Naive thymus-derived CD8-positive, alpha-beta T cell (primary cell): ENCODE measurements at regions not wholly inside any gene's neighbourhood (a gene's known extent, or its start where the extent isn't known, plus 50 kb on each side); places are given as distances from the start of the nearest gene placed in this dataset.
"Not testable (repeated sequence)": the region's sequence is repeated elsewhere in the genome, so short reads cannot be mapped to it uniquely, and the experiment has no call there.

ENCODE experiments used
- ATAC-seq, 2 donors: fragments of 150-1000 bp; cut with Tn5 transposase in 1 of 2; sonication (Bioruptor Pico), chemical (Tn5 transposase) in 1 of 2; 1 replicate in 1 of 2; 2 replicates in 1 of 2; pipeline ENCODE4 v1.10.0; 2021; ENCODE audit warnings: mild to moderate bottlenecking in 2 of 2, moderate library complexity in 2 of 2
- POLR2A ChIA-PET: fragments of 350-600 bp; sonication (Branson Sonifier 250); formaldehyde crosslinking; loops from one replicate; lab custom pipeline; 2021; ENCODE audit warnings: antibody characterized with exemption; lab: Charles Lee
- DNase-seq, 10 donors: peaks; one replicate each; pipeline versions ENCODE4 v3.0.0 to v3.0.0-alpha.2; 2020 to 2022
- H3K27ac Mint-ChIP-seq, 10 donors: one replicate each; pipeline ENCODE4 v1.8.0; 2020 to 2022; ENCODE audit warnings: mild to moderate bottlenecking in 10 of 10, mixed read lengths in 10 of 10, moderate library complexity in 4 of 10, inconsistent platforms in 1 of 10
- H3K27me3 Mint-ChIP-seq, 5 donors: one replicate each; pipeline ENCODE4 v1.8.0; 2021 to 2022; ENCODE audit warnings: mixed read lengths in 5 of 5
- H3K36me3 Mint-ChIP-seq, 3 donors: one replicate each; pipeline ENCODE4 v1.8.0; 2020 to 2022; ENCODE audit warnings: mixed read lengths in 3 of 3, mild to moderate bottlenecking in 2 of 3, inconsistent platforms in 1 of 3
- H3K4me1 Mint-ChIP-seq, 4 donors: one replicate each; pipeline ENCODE4 v1.8.0; 2021 to 2022; ENCODE audit warnings: mixed read lengths in 4 of 4
- H3K4me3 Mint-ChIP-seq, 10 donors: one replicate each; pipeline ENCODE4 v1.8.0; 2020 to 2022; ENCODE audit warnings: mild to moderate bottlenecking in 10 of 10, mixed read lengths in 10 of 10, moderate library complexity in 6 of 10, inconsistent platforms in 1 of 10
- H3K9me3 Mint-ChIP-seq, 9 donors: one replicate each; pipeline ENCODE4 v1.8.0; 2020 to 2022; ENCODE audit warnings: mixed read lengths in 9 of 9, mild to moderate bottlenecking in 3 of 9, inconsistent platforms in 1 of 9, moderate library complexity in 1 of 9

GRCh38 chr21:19018529-19018928, 614.9 kb upstream of the TMPRSS15 start:
- Mint-ChIP-seq H3K4me3 (no peak overlapping the region), H3K27me3 (no peaks in the 10 kb centered on the region), H3K36me3 (no peaks in the 10 kb centered on the region), H3K4me1 (no peaks in the 10 kb centered on the region), H3K9me3 (peaks cover 0 to 9% (median 4%) of the 10 kb centered on the region in 9 donors), H3K27ac (no peak overlapping the region)
- ATAC-seq = no peak
- POLR2A ChIA-PET = no interaction called here
- no peak for DNase-seq

DNA sequence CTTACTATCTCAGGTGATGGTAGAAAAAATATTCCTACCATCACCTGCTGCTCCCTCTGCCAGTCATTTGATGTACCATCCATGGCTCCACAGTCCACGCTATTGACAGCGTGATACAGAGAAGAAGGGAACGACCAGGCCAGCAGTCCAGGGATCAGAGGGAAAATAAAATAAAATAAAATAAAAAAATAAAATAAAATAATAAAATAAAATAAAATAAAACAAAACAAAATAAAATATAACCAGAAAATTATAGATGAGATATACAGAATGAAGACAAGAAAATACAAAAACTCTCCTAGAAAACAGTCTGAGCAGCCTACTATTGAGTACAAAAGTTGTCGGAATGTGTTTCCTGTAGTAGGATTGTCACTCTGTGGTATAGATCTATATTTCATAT, 619.4 kb upstream of the TMPRSS15 start:
- H3K27me3 Mint-ChIP-seq = no peaks in the 10 kb centered on the region
- peaks cover 1 to 10% (median 6%) of the 10 kb centered on the region in 9 donors for H3K9me3 Mint-ChIP-seq
- H3K4me3 Mint-ChIP-seq = no peak overlapping the region
- DNase-seq = no peak
- H3K36me3 Mint-ChIP-seq = no peaks in the 10 kb centered on the region
- POLR2A ChIA-PET = no interaction called here
- H3K27ac Mint-ChIP-seq = no peak overlapping the region
- no peak for ATAC-seq
- H3K4me1 Mint-ChIP-seq = no peaks in the 10 kb centered on the region

- H3K9me3 Mint-ChIP-seq = peaks cover 0 to 11% (median 4%) of the 10 kb centered on the region in 9 donors
- no peak overlapping the region for H3K27ac Mint-ChIP-seq
- no peaks in the 10 kb centered on the region for H3K36me3 Mint-ChIP-seq
- no peak for ATAC-seq
- H3K4me3 Mint-ChIP-seq = no peak overlapping the region
- no peaks in the 10 kb centered on the region for H3K4me1 Mint-ChIP-seq
- no peak for DNase-seq
- POLR2A ChIA-PET = no interaction called here
- no peaks in the 10 kb centered on the region for H3K27me3 Mint-ChIP-seq
These were observed 623.3 kb upstream of the TMPRSS15 start for GRCh38 chr21:19026911-19027310.

DNA sequence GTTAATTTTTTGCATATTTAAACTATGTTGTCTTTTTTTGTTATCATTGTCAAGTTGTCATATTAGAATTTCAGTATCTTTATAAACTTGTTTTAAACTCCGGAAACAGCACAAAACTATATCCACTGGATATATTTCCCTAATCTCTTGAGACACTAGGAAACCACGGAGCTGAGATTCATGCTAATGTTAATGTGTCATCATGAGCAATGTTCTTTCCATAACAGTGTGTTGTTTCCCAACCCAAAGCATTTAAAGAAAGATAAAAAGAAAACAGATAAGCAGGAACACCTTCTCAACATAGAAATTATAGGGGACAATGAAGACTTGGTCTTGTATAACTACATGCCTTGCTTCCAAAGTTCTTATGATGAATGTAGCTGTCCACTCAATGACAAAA, 626.2 kb upstream of the TMPRSS15 start:
- Mint-ChIP-seq H3K27ac (no peak overlapping the region), H3K4me3 (no peak overlapping the region), H3K36me3 (no peaks in the 10 kb centered on the region), H3K4me1 (no peaks in the 10 kb centered on the region), H3K9me3 (peaks cover 0 to 26% (median 9%) of the 10 kb centered on the region in 9 donors), H3K27me3 (no peaks in the 10 kb centered on the region)
- POLR2A ChIA-PET = no interaction called here
- DNase-seq (no peak), ATAC-seq (no peak)

DNA sequence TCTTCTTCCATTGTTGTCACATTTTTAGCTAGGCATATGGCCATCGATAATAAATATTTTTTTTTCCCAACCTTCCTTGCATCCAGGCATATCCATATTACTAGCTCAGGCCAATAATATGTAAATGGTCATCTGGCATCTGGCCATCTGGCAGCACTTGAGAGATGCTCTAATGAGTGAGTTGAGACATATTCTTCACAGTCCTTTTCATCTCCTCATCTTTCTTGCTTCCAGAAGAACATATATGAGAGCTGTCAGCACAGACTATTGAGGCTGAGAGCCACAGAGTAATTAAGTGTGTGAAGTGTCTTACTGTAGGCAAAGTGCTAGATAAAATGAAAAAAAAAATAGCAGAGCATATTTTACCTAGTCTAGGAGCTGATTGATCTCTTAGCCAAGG, 628.4 kb upstream of the TMPRSS15 start:
- no peak for DNase-seq
- no peaks in the 10 kb centered on the region for H3K4me1 Mint-ChIP-seq
- ATAC-seq = no peak
- H3K4me3 Mint-ChIP-seq = no peak overlapping the region
- peaks cover 0 to 26% (median 6%) of the 10 kb centered on the region in 9 donors for H3K9me3 Mint-ChIP-seq
- POLR2A ChIA-PET = no interaction called here
- H3K27ac Mint-ChIP-seq = no peak overlapping the region
- H3K27me3 Mint-ChIP-seq = no peaks in the 10 kb centered on the region
- H3K36me3 Mint-ChIP-seq = no peaks in the 10 kb centered on the region

GRCh38 chr21:19034041-19034440, 630.5 kb upstream of the TMPRSS15 start:
- POLR2A ChIA-PET = no interaction called here
- Mint-ChIP-seq H3K27me3 (no peaks in the 10 kb centered on the region), H3K4me3 (no peak overlapping the region), H3K4me1 (no peaks in the 10 kb centered on the region), H3K27ac (no peak overlapping the region), H3K36me3 (no peaks in the 10 kb centered on the region), H3K9me3 (peaks cover 0 to 16% (median 12%) of the 10 kb centered on the region in 9 donors)
- ATAC-seq (no peak), DNase-seq (no peak)

DNA sequence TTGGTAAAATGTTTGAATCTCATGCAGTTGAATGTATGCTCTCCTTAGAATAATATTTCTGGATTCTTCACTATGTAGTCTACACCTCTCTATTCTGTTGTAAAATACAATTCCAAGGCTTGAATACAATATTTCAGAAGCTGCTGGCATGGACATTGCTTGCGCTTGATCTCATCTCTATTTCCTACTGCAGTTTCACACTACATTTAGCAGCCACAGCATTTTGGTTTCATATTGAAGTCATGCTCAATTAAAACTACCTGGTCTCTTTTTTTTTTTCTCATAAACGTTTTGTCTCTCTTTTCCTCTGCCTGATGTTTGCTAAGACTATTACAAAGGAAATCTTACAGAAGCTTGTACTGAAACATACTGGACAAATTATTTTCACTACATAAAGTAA, 631.0 kb upstream of the TMPRSS15 start:
- DNase-seq (no peak), ATAC-seq (no peak)
- Mint-ChIP-seq H3K27ac (no peak overlapping the region), H3K36me3 (no peaks in the 10 kb centered on the region), H3K27me3 (no peaks in the 10 kb centered on the region), H3K4me1 (no peaks in the 10 kb centered on the region), H3K9me3 (peaks cover 0 to 15% (median 12%) of the 10 kb centered on the region in 9 donors), H3K4me3 (no peak overlapping the region)
- POLR2A ChIA-PET = no interaction called here

DNA sequence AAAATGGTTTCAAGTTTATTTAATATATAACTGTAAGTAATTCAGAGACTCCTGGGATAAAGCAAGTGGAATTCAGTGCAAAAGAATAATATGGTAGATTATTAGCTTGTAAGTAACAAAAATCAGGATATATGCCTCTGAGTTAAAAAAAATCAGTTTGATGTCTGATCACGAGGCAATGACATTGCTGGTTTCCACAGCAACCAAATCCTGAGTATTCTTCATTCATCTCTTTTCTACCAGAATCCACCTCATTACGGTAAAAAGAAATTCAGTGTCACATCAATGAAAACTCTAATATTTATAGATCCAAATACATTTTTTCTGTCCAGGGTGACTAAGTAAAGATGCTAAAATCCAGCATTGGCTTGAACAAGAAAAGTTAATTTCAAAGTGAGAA, 642.3 kb upstream of the TMPRSS15 start:
- no peak overlapping the region for H3K4me3 Mint-ChIP-seq

DNA sequence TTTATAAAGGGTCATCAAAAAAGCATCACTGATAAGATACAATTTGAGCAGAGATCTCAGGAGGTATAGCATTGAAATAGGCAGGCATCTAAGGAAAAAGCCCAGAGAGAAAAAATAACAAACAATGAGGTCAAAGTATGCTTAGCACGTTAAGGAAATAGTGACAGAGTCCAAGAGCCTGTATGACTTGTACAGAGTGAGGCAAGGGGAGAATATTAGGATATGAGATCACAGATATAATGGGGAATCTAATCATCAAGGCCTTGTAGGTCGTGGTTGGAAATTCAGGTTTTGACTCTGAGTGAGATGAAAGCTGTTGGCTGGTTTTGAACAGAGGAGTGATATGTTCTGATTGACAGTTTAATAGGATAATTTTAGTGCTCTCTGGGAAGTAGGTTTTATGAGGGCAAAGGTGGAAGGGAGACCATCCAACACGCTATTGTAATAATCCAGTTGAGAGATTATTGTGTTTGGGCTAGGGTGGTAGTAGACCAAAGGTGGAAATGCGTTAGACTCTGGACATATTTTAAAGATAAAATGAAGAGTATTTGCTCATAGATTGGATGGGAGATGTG, 644.6 kb upstream of the TMPRSS15 start:
- no peak for DNase-seq
- Mint-ChIP-seq H3K27me3 (no peaks in the 10 kb centered on the region), H3K4me3 (no peak overlapping the region), H3K9me3 (peaks cover 0 to 31% (median 4%) of the 10 kb centered on the region in 9 donors), H3K4me1 (no peaks in the 10 kb centered on the region), H3K36me3 (no peaks in the 10 kb centered on the region), H3K27ac (no peak overlapping the region)
- POLR2A ChIA-PET = no interaction called here
- no peak for ATAC-seq

More for the DNA sequence above, 642.3 kb upstream of the TMPRSS15 start:
- POLR2A ChIA-PET = no interaction called here
- Mint-ChIP-seq H3K4me1 (no peaks in the 10 kb centered on the region), H3K9me3 (peaks cover 0 to 25% (median 8%) of the 10 kb centered on the region in 9 donors), H3K27ac (no peak overlapping the region), H3K27me3 (no peaks in the 10 kb centered on the region), H3K36me3 (no peaks in the 10 kb centered on the region)
- ATAC-seq (no peak), DNase-seq (no peak)

GRCh38 chr21:19049567-19049966, 646.0 kb upstream of the TMPRSS15 start:
- POLR2A ChIA-PET = no interaction called here
- no peaks in the 10 kb centered on the region for H3K27me3 Mint-ChIP-seq
- ATAC-seq (no peak), DNase-seq (no peak)
- no peak overlapping the region for H3K4me3 Mint-ChIP-seq
- H3K9me3 Mint-ChIP-seq = peaks cover 0 to 32% (median 4%) of the 10 kb centered on the region in 9 donors
- H3K4me1 Mint-ChIP-seq = no peaks in the 10 kb centered on the region
- H3K36me3 Mint-ChIP-seq = no peaks in the 10 kb centered on the region
- no peak overlapping the region for H3K27ac Mint-ChIP-seq

DNA sequence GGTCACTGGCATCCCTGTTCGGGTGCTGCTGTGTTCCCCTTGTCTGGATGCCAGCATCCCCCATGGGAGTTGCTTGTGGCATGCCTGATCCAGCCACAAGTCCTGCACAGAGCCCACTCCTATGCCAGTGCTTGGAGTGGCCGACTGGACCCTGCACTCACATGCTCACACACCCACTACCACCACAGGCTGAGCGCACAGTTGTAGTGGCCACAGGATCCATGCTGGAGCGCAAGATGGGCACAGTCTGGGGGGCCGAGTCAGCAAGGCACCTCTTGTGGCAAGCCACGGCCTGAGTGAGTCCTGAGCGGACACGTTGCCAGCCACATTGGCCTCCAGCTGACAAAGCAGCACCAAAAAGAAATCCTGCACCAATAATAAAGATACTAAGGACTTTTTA, 661.6 kb upstream of the TMPRSS15 start:
- ATAC-seq (no peak), DNase-seq (no peak)
- no peaks in the 10 kb centered on the region for H3K4me1 Mint-ChIP-seq
- no peaks in the 10 kb centered on the region for H3K36me3 Mint-ChIP-seq
- H3K4me3 Mint-ChIP-seq = no peak overlapping the region
- H3K27ac Mint-ChIP-seq = no peak overlapping the region
- POLR2A ChIA-PET = no interaction called here
- peaks cover 0 to 14% (median 3%) of the 10 kb centered on the region in 9 donors for H3K9me3 Mint-ChIP-seq
- no peaks in the 10 kb centered on the region for H3K27me3 Mint-ChIP-seq

DNA sequence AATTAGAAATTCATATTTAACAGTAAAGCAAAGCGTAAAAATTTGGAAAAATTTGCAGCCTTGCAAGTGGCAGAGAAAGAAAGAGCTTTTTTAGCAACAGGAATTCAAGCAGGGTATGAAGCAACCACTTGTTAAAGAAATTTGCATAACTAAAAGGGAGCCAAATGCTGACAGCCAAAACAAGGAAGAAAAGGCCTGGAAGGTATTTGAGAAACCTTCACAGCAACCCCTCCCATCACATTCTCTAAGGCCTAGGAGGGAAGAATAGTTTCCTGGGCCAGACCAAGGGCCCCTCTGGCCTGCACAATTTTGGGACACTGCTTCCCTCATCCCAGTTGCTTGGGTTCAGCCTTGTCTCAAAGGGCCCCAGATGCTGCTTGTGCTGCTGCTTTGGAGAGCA, 672.4 kb upstream of the TMPRSS15 start:
- Mint-ChIP-seq H3K36me3 (peaks cover 0 to 6% (median 0%) of the 10 kb centered on the region in 3 donors), H3K27ac (no peak overlapping the region), H3K27me3 (no peaks in the 10 kb centered on the region), H3K4me1 (no peaks in the 10 kb centered on the region), H3K4me3 (no peak overlapping the region), H3K9me3 (peaks cover 3 to 37% (median 16%) of the 10 kb centered on the region in 9 donors)
- DNase-seq (no peak), ATAC-seq (no peak)
- POLR2A ChIA-PET = no interaction called here

- DNase-seq = no peak
- POLR2A ChIA-PET = no interaction called here
- no peak overlapping the region for H3K4me3 Mint-ChIP-seq
- H3K4me1 Mint-ChIP-seq = no peaks in the 10 kb centered on the region
- no peak for ATAC-seq
- no peak overlapping the region for H3K27ac Mint-ChIP-seq
- peaks cover 0 to 17% (median 6%) of the 10 kb centered on the region in 9 donors for H3K9me3 Mint-ChIP-seq
- H3K36me3 Mint-ChIP-seq = no peaks in the 10 kb centered on the region
- H3K27me3 Mint-ChIP-seq = no peaks in the 10 kb centered on the region
These were observed 706.1 kb upstream of the TMPRSS15 start for GRCh38 chr21:19109694-19110093.

GRCh38 chr21:19119259-19119658, 715.7 kb upstream of the TMPRSS15 start:
- peaks cover 0 to 19% (median 7%) of the 10 kb centered on the region in 9 donors for H3K9me3 Mint-ChIP-seq
- H3K36me3 Mint-ChIP-seq, DNase-seq, ATAC-seq, POLR2A ChIA-PET, H3K4me3 Mint-ChIP-seq, H3K27me3 Mint-ChIP-seq, H3K4me1 Mint-ChIP-seq, H3K27ac Mint-ChIP-seq: not testable (repeated sequence)
